GM23338 (cell line): ENCODE measurements at regions not wholly inside any gene's neighbourhood (a gene's known extent, or its start where the extent isn't known, plus 50 kb on each side); places are given as distances from the start of the nearest gene placed in this dataset.

ENCODE experiments used
- ATAC-seq: fragments of 200-7000 bp; cut with Tn5 transposase; 3 replicates; pipeline ENCODE4 v1.9.1; 2020
- DNase-seq: peaks from one replicate; pipeline ENCODE4 v3.0.0-alpha.2; 2015; ENCODE audit warnings: low spot score
- H2AFZ ChIP-seq: fragments of 200-600 bp; sonication (generic); 2 replicates; pipeline ENCODE4 v1.8.0; 2016; ENCODE audit warnings: antibody characterized with exemption, mild to moderate bottlenecking, moderate library complexity
- H3F3A ChIP-seq: fragments of 200-600 bp; sonication (generic); replicated peaks from 2 replicates; pipeline ENCODE4 v1.8.0; 2017; ENCODE audit warnings: antibody characterized with exemption, mixed run types, low read depth
- H3K27ac ChIP-seq: fragments of 200-600 bp; sonication (generic); 2 replicates; pipeline ENCODE4 v1.6.1; 2016; ENCODE audit warnings: low read depth
- H3K27me3 ChIP-seq: fragments of 200-600 bp; sonication (generic); 2 replicates; pipeline ENCODE4 v1.8.0; 2016; ENCODE audit warnings: mild to moderate bottlenecking, mixed run types, moderate library complexity; ENCODE audit not compliant: insufficient read depth
- H3K36me3 ChIP-seq: fragments of 200-600 bp; sonication (generic); 2 replicates; pipeline ENCODE4 v1.8.0; 2016; ENCODE audit warnings: mild to moderate bottlenecking; ENCODE audit not compliant: insufficient read depth
- H3K4me1 ChIP-seq: fragments of 200-600 bp; sonication (generic); 2 replicates; pipeline ENCODE4 v1.8.0; 2016; ENCODE audit warnings: mild to moderate bottlenecking, moderate library complexity; ENCODE audit not compliant: insufficient read depth
- H3K4me2 ChIP-seq: fragments of 200-600 bp; sonication (generic); 2 replicates; pipeline ENCODE4 v1.7.1; 2017; ENCODE audit warnings: mixed run types
- H3K4me3 ChIP-seq: fragments of 200-600 bp; sonication (generic); 2 replicates; pipeline ENCODE4 v1.6.1; 2016; ENCODE audit warnings: mixed run types
- H3K79me2 ChIP-seq: fragments of 200-600 bp; sonication (generic); replicated peaks from 2 replicates; pipeline ENCODE4 v1.8.0; 2017; ENCODE audit warnings: mild to moderate bottlenecking; ENCODE audit not compliant: insufficient read depth
- H3K9me2 ChIP-seq: fragments of 200-600 bp; sonication (generic); 2 replicates; pipeline ENCODE4 v1.8.0; 2017; ENCODE audit not compliant: insufficient read depth
- H4K20me1 ChIP-seq: fragments of 200-600 bp; sonication (generic); replicated peaks from 2 replicates; pipeline ENCODE4 v1.8.0; 2017; ENCODE audit warnings: mild to moderate bottlenecking; ENCODE audit not compliant: insufficient read depth
- H3K27ac Mint-ChIP-seq: 2 replicates; pipeline ENCODE4 v1.8.0; 2020; ENCODE audit warnings: inconsistent platforms, mild to moderate bottlenecking, moderate library complexity, mixed read lengths
- H3K27me3 Mint-ChIP-seq: 3 replicates; pipeline ENCODE4 v1.8.0; 2022; ENCODE audit warnings: low read depth, mild to moderate bottlenecking, moderate library complexity, mixed read lengths, inconsistent platforms; ENCODE audit not compliant: insufficient read depth, poor library complexity
- H3K36me3 Mint-ChIP-seq: 3 replicates; pipeline ENCODE4 v1.8.0; 2021; ENCODE audit warnings: low read depth, mild to moderate bottlenecking, inconsistent platforms, moderate library complexity, mixed read lengths
- H3K4me1 Mint-ChIP-seq: 3 replicates; pipeline ENCODE4 v1.8.0; 2020; ENCODE audit warnings: mild to moderate bottlenecking, inconsistent platforms, mixed read lengths
- H3K4me3 Mint-ChIP-seq: 3 replicates; pipeline ENCODE4 v1.8.0; 2021; ENCODE audit warnings: moderate library complexity, mild to moderate bottlenecking, inconsistent platforms, mixed read lengths
- H3K9me3 Mint-ChIP-seq: 3 replicates; pipeline ENCODE4 v1.8.0; 2020; ENCODE audit warnings: moderate library complexity, mild to moderate bottlenecking, inconsistent platforms, mixed read lengths
- CREB1 ChIP-seq: fragments of 250-450 bp; sonication (Bioruptor Pico); IDR thresholded peaks from 2 replicates; pipeline ENCODE4 v1.5.0; 2020; ENCODE audit warnings: low read depth, mild to moderate bottlenecking, moderate library complexity
- CTCF ChIP-seq, 2 experiments: fragments of 200-600 bp in 1 of 2; sonication (generic) in 1 of 2; conservative IDR thresholded peaks; 2 replicates each; pipeline versions ENCODE4 v1.5.1 to v1.6.1; 2016 to 2017; ENCODE audit warnings: antibody characterized with exemption in 2 of 2, low read depth in 2 of 2, mild to moderate bottlenecking in 2 of 2, moderate library complexity in 1 of 2
- ETS1 ChIP-seq: IDR thresholded peaks from 2 replicates; pipeline ENCODE4 v1.6.1; 2016; ENCODE audit warnings: antibody characterized with exemption
- EZH2 ChIP-seq: fragments of 200-600 bp; sonication (generic); IDR thresholded peaks from one replicate; pipeline ENCODE4 v1.8.0; 2017; ENCODE audit warnings: antibody characterized with exemption, mild to moderate bottlenecking, low read depth; ENCODE audit not compliant: unreplicated experiment
- EZH2phosphoT487 ChIP-seq: fragments of 200-600 bp; sonication (generic); IDR thresholded peaks from one replicate; pipeline ENCODE4 v1.8.1; 2018; ENCODE audit warnings: antibody characterized with exemption; ENCODE audit not compliant: unreplicated experiment
- JUNB ChIP-seq: IDR thresholded peaks from one replicate; pipeline ENCODE4 v1.6.1; 2016; ENCODE audit warnings: antibody characterized with exemption; ENCODE audit not compliant: unreplicated experiment
- NANOG ChIP-seq: IDR thresholded peaks from 2 replicates; pipeline ENCODE4 v1.6.1; 2016; ENCODE audit warnings: antibody characterized with exemption, borderline replicate concordance
- POLR2AphosphoS5 ChIP-seq: IDR thresholded peaks from 2 replicates; pipeline ENCODE4 v1.6.1; 2016; ENCODE audit warnings: antibody characterized with exemption, low read depth
- REST ChIP-seq: IDR thresholded peaks from one replicate; pipeline ENCODE4 v1.6.1; 2018; ENCODE audit warnings: antibody characterized with exemption; ENCODE audit not compliant: unreplicated experiment
- STAT1 ChIP-seq: IDR thresholded peaks from one replicate; pipeline ENCODE4 v1.6.1; 2016; ENCODE audit warnings: antibody characterized with exemption; ENCODE audit not compliant: unreplicated experiment
- ZNF114 ChIP-seq: fragments of 250-450 bp; sonication (Bioruptor Pico); IDR thresholded peaks from 2 replicates; pipeline ENCODE4 v1.5.0; 2020; ENCODE audit warnings: mild to moderate bottlenecking, moderate library complexity
- ZNF331 ChIP-seq: fragments of 250-450 bp; sonication (Bioruptor Pico); IDR thresholded peaks from 2 replicates; pipeline ENCODE4 v1.5.0; 2020; ENCODE audit warnings: low read depth, mild to moderate bottlenecking, moderate library complexity
- ZNF462 ChIP-seq: fragments of 250-450 bp; sonication (Bioruptor Pico); IDR thresholded peaks from 2 replicates; pipeline ENCODE4 v1.5.0; 2020; ENCODE audit warnings: mild to moderate bottlenecking, moderate library complexity

GRCh38 chr6:147019001-147019400, 185.2 kb upstream of the STXBP5 start:
- Mint-ChIP-seq H3K27me3 (no peaks in the 10 kb centered on the region), H3K4me3 (no peak overlapping the region), H3K4me1 (no peaks in the 10 kb centered on the region), H3K36me3 (no peaks in the 10 kb centered on the region), H3K9me3 (no peaks in the 10 kb centered on the region), H3K27ac (no peak overlapping the region)
- Histone ChIP-seq H3K9me2 (no peaks in the 10 kb centered on the region; the same call in none of the 2 replicates), H3K27me3 (no peaks in the 10 kb centered on the region), H4K20me1 (no peaks in the 10 kb centered on the region), H3F3A (no peaks in the 10 kb centered on the region), H3K27ac (no peak overlapping the region), H3K4me1 (no peaks in the 10 kb centered on the region), H2AFZ (no peak overlapping the region), H3K36me3 (no peaks in the 10 kb centered on the region), H3K79me2 (no peaks in the 10 kb centered on the region), H3K4me2 (no peak overlapping the region), H3K4me3 (no peak overlapping the region)
- no peak for TF ChIP-seq EZH2phosphoT487
- TF ChIP-seq CTCF (conservative IDR thresholded peaks at IDR 0.05; ENCODE audit: low read depth in 2 of 2): no peak
- no peak for TF ChIP-seq ETS1
- TF ChIP-seq EZH2: no peak
- no peak for TF ChIP-seq POLR2AphosphoS5
- TF ChIP-seq STAT1: no peak
- TF ChIP-seq JUNB: no peak
- TF ChIP-seq CREB1 (CRISPR knock-in tag): no peak
- TF ChIP-seq REST: no peak
- TF ChIP-seq NANOG: no peak
- TF ChIP-seq ZNF114 (CRISPR knock-in tag): no peak
- no peak for TF ChIP-seq ZNF331 (CRISPR knock-in tag)
- no peak for TF ChIP-seq ZNF462
- no peak for ATAC-seq
- no peak for DNase-seq
